ENCODE measurements at regions not wholly inside any gene's neighbourhood (a gene's known extent, or its start where the extent isn't known, plus 50 kb on each side); places are given as distances from the start of the nearest gene placed in this dataset.

- TF ChIP-seq CTCF (IDR thresholded peaks at IDR 0.05 in 2 of 3, conservative IDR thresholded peaks at IDR 0.05 in 1 of 3; ENCODE audit: borderline replicate concordance in 1 of 3, insufficient read depth in 1 of 3, low read depth in 2 of 3, low read length in 2 of 3), result no peak
- no peak for TF ChIP-seq EZH2 (IDR thresholded peaks at IDR 0.05)
- TF ChIP-seq EZH2phosphoT487 (IDR thresholded peaks at IDR 0.05; ENCODE audit: borderline replicate concordance), result no peak
- TF ChIP-seq POLR2AphosphoS5 (IDR thresholded peaks at IDR 0.05; ENCODE audit: low read depth, low read length), result no peak
- no peak for TF ChIP-seq MAX (IDR thresholded peaks at IDR 0.05)
- no peak for TF ChIP-seq ZNF274 (IDR thresholded peaks at IDR 0.05; ENCODE audit: low read depth, low read length)
- no peak for TF ChIP-seq SP1 (IDR thresholded peaks at IDR 0.05; ENCODE audit: low read depth)
- no peak for TF ChIP-seq EGR1 (IDR thresholded peaks at IDR 0.05; ENCODE audit: low read depth)
Observed at GRCh38 chr6:23413327-23414050, 712.5 kb upstream of the NRSN1 start.
